NCI-H748 treated with DMSO at 0.1 percent for 48 hours (cell line): ENCODE measurements at regions not wholly inside any gene's neighbourhood (a gene's known extent, or its start where the extent isn't known, plus 50 kb on each side); places are given as distances from the start of the nearest gene placed in this dataset.

Source experiments
- DNase-seq: peaks from one replicate; lab custom pipeline; 2025; lab: John Stamatoyannopoulos, UW

- DNase-seq = no peak
Measured at GRCh38 chr5:33244441-33245150, 196.2 kb upstream of the TARS1 start.

DNA sequence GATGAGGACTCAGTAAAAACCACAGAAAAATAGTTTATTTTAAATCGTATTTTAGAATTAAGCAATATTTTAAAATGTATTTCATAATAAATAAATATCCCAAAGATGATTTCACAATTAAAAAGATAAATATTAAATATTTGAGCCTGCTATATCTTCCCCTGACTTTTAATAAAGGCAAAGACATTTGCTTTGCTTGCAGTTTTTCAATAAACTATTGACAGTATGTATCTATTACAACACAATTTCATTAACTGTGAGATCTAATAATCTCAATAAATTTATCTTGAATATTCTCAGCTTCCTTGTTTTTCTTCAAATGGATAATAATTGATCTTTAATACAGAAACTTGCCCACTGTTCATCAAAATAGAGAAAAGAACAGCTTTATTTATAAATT lies 186.2 kb upstream of the TARS1 start:
- no peak for DNase-seq

- no peak for DNase-seq
Measured at GRCh38 chr5:33257807-33258429, 182.8 kb upstream of the TARS1 start.

DNA sequence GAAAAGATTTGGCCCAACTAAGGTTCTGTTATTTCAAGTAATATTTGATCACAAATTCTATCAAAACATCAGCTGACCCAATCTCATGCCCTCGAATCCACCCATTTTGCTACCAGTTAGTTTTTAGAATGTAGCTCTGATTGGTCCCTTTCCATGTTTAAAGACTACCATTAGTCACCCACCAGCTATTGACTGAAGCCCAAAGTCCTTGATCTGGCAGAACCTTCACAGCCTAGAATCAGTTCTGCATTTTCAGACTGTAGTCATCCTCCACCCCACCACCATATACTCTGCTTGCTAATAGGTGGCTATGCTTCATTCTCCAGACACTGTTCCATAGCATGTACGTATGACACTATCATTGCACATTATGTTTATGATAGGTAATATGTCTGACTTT lies 182.2 kb upstream of the TARS1 start:
- no peak for DNase-seq

DNA sequence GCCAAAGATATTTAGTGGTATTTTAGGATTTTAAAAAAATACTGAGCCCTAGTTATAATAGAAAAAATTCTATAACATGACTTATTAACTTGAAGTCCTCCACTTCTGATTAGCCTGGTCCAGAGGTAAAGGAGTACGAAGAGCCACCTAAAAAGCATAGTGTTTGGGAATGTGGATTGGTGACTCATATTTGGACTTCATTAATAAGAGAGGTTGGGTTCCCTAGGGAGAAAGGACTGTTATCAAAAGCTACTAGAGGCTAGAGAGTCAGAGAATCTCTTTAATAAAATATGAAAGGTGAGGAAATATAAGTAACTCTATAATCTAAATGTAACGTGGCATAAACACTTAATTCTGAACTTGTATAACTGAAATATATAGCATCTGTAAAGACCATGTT lies 180.7 kb upstream of the TARS1 start:
- DNase-seq = no peak

DNA sequence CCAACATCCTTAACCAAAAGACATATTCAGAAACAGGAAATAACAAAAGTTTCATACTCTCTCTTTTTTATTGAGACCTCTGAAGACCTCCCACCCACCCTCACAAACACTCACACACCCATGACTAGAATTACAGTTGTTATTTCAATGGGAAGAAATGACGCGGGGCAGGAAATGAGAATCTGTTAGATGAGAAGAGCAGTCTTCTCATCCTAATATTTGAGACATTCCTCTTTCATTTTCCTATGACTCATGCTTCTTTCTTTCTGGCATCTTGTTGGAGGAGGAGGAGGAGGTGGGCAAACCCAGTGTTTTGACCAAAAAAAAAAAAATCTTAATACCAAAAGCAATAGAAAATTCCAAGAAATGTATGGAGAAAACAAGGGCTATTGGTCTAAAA lies 179.5 kb upstream of the TARS1 start:
- DNase-seq = no peak

- DNase-seq = no peak
Measured at GRCh38 chr5:33261747-33262146, 179.0 kb upstream of the TARS1 start.

DNA sequence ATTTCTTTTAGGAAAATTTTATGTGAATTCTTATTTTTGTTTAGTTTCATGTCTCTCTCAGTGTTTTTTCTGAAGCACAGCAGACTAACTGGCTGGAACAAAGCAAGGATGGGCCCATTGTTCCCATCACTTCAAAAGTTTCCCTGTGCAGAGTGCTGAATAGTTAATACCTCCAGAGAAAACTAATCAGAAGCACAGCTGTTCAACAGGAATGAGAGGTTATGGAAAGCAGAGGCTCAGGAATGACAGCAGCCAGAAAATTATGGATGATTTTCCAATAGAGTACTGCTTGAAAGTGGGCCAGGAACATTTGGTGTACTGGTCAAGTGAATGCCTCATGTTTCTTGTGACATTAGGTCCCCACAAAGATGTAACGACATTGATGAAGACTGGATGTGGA lies 173.0 kb upstream of the TARS1 start:
- DNase-seq = no peak

GRCh38 chr5:33268374-33268773 lies 172.4 kb upstream of the TARS1 start:
- DNase-seq = no peak

DNA sequence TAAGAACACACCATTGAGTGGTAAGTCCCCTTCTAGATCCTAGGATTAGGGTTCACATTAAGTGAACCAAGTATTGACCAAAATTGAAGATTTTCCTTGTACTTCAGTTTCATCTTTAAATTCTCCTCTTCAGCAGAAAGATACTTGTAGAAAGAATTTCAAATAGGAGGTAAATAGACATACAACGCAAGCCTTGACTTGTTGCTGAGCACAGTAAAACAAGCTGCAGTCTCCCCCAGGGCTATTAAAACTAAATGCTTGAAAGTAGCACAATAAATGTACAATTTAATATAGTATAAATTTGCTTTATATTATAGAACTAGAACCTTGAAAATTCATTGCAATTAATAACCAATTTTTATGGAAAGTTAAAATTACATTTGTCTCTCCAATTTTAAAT lies 170.1 kb upstream of the TARS1 start:
- DNase-seq = no peak

DNA sequence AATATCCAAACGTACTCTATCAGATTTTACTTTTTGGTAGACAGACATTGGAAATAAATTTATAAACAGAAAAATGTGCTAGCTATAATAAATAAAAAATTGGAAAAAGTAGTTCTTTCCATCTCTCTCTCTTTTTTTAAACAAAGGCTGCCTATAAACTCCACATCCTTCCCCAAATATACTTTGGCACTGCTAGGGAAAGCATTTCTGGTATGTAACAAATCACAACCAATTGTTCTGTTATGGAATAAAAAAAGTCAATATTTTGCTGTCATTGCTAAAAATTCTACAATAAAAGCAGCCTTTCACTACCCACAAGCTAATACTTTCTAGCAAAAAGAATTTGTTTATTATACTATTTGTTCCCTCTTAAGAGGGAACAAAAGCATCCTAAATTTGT lies 169.2 kb upstream of the TARS1 start:
- DNase-seq = no peak

- no peak for DNase-seq
Measured at GRCh38 chr5:33272288-33272687, 168.5 kb upstream of the TARS1 start.

GRCh38 chr5:33273985-33274384 lies 166.8 kb upstream of the TARS1 start:
- no peak for DNase-seq

DNA sequence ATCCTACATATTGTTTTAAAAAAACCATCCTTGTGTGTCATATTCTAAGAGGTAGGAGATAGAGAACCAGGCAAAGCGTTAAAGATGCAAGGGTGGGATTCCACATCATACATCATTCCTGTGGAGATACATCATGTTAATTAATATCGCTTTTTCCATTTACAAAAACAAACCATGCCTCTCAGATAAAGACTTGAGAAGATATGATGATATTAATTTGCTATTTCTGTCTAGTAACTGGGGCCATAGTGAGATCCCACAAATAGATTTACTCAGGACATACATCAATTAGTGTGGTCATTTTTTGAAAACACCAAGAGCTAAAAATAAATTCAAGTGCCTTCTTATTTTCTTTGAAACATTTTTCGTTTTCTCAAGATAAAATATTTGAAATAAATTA lies 165.4 kb upstream of the TARS1 start:
- DNase-seq = no peak

DNA sequence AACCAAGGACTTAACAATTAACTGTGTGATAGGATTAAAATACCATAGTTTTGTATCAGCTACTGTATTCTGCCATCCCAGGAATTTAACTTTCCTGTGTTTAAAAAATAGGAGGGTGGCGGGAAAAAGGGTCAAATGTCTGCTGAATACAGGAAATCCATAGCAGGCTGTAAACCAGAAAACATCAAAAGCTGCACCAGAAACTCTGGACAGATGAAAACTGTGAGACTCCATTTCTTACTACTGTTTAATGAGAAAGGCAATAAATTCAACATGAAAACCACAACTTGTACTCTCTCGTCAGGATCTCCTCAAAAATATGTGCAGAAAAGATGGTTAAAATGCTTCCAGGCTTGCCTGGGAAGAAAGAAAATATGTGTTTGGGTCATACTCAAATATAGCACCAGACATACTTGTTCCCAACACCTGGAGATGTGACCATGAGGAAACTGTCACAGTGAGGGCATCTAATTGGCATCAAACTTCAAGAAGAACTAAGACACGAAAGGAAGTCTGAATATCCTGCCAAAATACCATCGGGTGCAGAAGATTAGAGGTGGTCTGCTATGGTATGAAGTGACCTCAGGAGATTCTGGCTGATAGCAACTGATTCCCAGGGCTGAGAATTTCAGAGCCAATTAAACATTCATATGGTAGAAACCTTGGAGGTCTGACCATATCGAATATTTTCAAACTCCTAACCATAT lies 164.7 kb upstream of the TARS1 start:
- no peak for DNase-seq

DNA sequence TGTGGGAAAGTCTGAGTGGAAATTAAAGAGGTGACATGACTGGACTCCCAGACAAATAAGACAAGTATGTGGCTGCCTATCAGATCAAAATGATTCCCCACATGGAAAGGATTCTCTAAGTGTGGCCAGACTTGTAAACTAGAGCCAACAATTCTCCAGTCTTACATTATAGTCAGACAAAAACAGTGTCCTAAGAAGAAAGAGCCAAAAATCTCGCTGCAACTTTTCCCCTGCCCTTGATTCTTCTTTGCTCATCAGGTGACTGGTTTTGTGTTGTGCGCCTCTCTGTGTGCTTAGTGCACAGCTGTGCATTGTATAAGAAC lies 164.2 kb upstream of the TARS1 start:
- DNase-seq = no peak

GRCh38 chr5:33277061-33277650 lies 163.6 kb upstream of the TARS1 start:
- DNase-seq = no peak

- DNase-seq = no peak
Measured at GRCh38 chr5:33281431-33281843, 159.3 kb upstream of the TARS1 start.

DNA sequence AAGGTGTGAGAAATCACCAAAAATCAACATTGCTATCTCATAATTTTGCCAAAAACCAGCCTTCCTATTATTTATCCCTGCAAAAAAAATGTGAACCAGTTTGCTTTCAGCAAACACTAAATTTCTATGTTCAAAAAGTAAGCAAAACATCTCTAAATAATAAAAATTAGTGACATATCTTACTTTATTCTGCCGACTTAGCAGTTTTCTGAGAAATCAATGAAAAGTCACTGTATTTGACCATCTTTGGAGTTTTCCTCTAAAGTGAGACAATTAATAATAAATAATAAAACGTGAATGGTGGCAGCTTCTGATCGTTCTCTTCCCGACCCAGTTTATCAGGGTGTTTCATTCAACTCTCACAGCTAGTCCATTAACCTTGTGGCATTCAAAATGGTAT lies 158.6 kb upstream of the TARS1 start:
- DNase-seq = no peak

DNA sequence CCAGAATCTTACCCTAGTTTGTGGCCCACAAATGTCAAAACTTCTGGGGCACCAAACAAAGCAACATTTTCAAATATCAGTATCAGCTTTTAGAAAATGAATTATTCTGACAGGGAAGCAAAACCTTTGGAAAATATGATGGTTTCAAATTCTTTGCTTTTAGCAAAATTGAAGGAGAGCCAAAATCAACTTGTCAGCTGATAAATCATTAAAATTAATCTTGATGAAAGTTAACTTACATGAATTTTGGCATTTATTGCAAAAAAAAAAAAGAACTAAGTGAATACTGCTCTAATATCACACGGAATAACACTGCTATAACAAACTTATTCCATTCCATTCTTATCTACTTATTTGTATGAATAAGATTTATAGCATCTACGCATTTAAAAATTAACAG lies 158.1 kb upstream of the TARS1 start:
- DNase-seq = no peak

DNA sequence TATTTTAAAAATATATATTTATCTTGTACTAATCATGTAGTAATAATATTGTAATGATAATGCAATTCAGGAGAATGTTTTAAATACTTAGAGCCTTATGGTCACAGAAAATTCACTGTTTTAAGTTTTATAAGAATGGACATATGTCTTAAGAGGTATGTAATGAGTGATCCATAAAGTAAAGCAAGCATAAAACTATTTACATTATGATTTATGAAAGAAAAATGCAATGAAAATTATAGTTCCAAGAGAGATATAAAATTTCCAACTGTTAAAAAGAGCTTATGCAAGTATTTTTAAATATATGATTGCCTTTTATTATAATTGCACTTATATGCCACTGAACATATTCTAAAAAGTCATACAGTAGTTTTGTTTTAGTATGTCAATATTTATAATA lies 157.5 kb upstream of the TARS1 start:
- DNase-seq = no peak

DNA sequence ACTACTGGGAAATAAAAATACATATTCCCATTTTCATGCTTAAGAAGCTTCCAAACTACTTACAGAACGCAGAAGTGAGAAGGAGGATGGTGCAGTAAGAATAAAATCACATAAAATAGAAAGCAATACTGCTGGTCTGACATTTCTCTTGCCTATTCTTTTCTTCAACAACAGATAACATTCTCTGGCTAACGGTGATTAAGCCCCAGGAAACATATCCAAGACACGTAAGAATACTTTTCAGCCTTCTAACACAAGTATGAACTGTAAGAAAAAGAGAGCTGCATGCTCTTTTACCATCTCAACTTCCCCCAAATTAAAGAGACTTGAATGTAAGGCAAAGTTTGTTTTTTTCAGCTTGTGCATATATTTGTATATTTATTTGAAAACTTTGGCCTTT lies 156.1 kb upstream of the TARS1 start:
- no peak for DNase-seq

DNA sequence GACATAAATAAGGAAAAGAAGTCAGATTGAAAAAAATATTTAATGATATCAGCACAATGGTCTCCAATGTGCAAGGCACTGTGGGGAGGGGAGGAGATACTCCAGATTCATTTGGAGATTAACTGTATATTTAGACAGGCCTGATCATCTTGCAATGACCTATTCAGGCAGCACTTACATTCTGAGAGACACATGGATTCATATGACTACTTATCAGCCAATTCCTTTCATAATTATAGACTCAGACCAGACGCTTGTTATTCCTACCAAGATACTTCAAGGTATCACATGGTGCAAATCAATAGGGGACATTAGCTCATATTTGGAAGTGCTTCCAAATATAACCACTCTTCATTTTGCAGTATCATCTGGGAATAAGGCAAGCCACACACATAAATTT lies 153.5 kb upstream of the TARS1 start:
- no peak for DNase-seq
